ENCODE measurements at regions not wholly inside any gene's neighbourhood (a gene's known extent, or its start where the extent isn't known, plus 50 kb on each side); places are given as distances from the start of the nearest gene placed in this dataset.

DNA sequence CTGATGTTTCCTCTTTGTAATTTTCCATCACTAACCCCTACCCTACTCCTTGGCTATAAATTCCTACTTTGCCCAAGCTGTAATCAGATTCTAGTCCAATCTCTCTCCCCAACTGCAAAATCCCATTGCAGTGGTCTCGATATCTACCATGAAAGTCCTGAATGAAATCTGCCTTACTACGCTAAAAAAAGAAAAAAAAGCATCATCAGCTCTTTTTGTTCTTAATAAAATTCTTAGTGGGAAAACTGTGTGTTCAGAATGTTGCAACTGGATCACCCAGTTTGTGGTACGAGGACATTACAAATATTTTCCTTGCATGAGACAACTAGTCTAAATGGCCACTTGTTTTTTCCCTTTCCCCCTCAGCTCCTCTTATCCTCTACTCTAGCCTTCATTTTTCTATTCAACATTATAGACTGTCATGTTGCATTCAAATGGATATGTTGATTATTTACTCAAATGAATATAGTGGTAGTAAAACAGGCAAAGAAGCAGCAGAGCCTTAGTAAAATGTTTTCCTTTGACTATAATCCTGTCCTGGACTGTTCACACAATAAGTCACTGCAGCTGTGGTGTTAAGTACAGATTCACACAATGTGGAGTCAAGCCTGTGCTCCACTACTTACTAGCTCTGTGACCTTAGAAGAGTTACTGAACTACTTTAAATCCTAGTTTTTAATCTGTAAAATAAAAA lies 527.1 kb upstream of the MARCKS start:
- no peaks in the 10 kb centered on the region for H3K9me2 ChIP-seq
- no peaks in the 10 kb centered on the region for H3K36me3 ChIP-seq (replicated peaks in 1 of 2; ENCODE audit: control insufficient read depth in 1 of 2, insufficient read depth in 2 of 2, low read length in 1 of 2)
- no peak for TF ChIP-seq CHD2 (IDR thresholded peaks at IDR 0.05; ENCODE audit: low read length, partially characterized antibody)
- no peak for TF ChIP-seq FOXM1 (IDR thresholded peaks at IDR 0.05; ENCODE audit: low read depth)
- POLR2A ChIA-PET = no interaction called here
- H3K4me1 ChIP-seq (ENCODE audit: control insufficient read depth in 1 of 2, insufficient read depth in 2 of 2, low read depth in 1 of 2, low read length in 1 of 2) = peaks cover 0 to 5% of the 10 kb centered on the region in 2 experiments; a peak in 1 of 4 replicates
- no peaks in the 10 kb centered on the region for H3F3A ChIP-seq (replicated peaks; ENCODE audit: insufficient read depth)
- H4K20me1 ChIP-seq (ENCODE audit: insufficient read depth) = no peaks in the 10 kb centered on the region
- WGBS (ENCODE audit: low lambda C conversion rate) = 92% methylated on average over 3 of the region's 3 CpGs
- no peak overlapping the region for H2AFZ ChIP-seq (ENCODE audit: low read depth)
- H3K9me3 ChIP-seq = no peaks in the 10 kb centered on the region
- H3K4me2 ChIP-seq = no peak overlapping the region
- CTCF ChIA-PET = interaction anchor here (1.0 to 1.8 kb wide), 4 partner anchors 10 to 23 kb away, joined by 3 to 4 read pairs (median 4); no protein-coding TSS in a partner anchor
- H3K27ac ChIP-seq (ENCODE audit: low read depth in 2 of 2, low read length in 1 of 2) = no peak overlapping the region
- H3K4me3 ChIP-seq (ENCODE audit: low read depth in 2 of 2, low read length in 1 of 2) = no peak overlapping the region
- H3K27me3 ChIP-seq (ENCODE audit: insufficient read depth) = no peaks in the 10 kb centered on the region
- no peaks in the 10 kb centered on the region for H3K79me2 ChIP-seq (ENCODE audit: insufficient read depth)
- no peak for DNase-seq
- no peak overlapping the region for H3K9ac ChIP-seq

DNA sequence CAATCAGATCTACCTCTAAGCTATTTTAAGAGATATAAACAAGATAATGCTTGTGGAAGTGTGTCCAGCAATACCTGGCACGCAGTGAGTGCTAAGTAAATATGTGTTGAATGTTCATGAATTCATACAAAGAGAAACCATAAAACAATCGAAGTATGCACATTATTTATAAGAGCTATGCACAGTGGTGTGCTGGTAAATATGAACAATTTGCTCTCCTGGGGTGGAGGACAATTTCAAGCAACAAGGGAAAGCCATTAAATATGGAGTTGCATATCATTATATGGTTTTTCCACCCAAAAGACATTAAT lies 526.6 kb upstream of the MARCKS start:
- ChIA-PET POLR2A (no interaction called here), CTCF (interaction anchor here (0.7 to 1.4 kb wide), 4 partner anchors 10 to 157 kb away, joined by 3 to 4 read pairs (median 4); no protein-coding TSS in a partner anchor)
- Histone ChIP-seq H3K27ac (ENCODE audit: low read depth in 2 of 2, low read length in 1 of 2) (no peak overlapping the region), H2AFZ (ENCODE audit: low read depth) (no peak overlapping the region), H3K9me3 (no peaks in the 10 kb centered on the region), H3K27me3 (ENCODE audit: insufficient read depth) (no peaks in the 10 kb centered on the region), H3K79me2 (ENCODE audit: insufficient read depth) (no peaks in the 10 kb centered on the region), H3K4me2 (no peak overlapping the region), H3F3A (replicated peaks; ENCODE audit: insufficient read depth) (no peaks in the 10 kb centered on the region), H3K36me3 (replicated peaks in 1 of 2; ENCODE audit: control insufficient read depth in 1 of 2, insufficient read depth in 2 of 2, low read length in 1 of 2) (no peaks in the 10 kb centered on the region), H3K4me1 (ENCODE audit: control insufficient read depth in 1 of 2, insufficient read depth in 2 of 2, low read depth in 1 of 2, low read length in 1 of 2) (peaks cover 0 to 5% of the 10 kb centered on the region in 2 experiments; a peak in 1 of 4 replicates), H3K9me2 (no peaks in the 10 kb centered on the region), H3K9ac (no peak overlapping the region), H4K20me1 (ENCODE audit: insufficient read depth) (no peaks in the 10 kb centered on the region), H3K4me3 (ENCODE audit: low read depth in 2 of 2, low read length in 1 of 2) (no peak overlapping the region)
- TF ChIP-seq, protein P1, sequence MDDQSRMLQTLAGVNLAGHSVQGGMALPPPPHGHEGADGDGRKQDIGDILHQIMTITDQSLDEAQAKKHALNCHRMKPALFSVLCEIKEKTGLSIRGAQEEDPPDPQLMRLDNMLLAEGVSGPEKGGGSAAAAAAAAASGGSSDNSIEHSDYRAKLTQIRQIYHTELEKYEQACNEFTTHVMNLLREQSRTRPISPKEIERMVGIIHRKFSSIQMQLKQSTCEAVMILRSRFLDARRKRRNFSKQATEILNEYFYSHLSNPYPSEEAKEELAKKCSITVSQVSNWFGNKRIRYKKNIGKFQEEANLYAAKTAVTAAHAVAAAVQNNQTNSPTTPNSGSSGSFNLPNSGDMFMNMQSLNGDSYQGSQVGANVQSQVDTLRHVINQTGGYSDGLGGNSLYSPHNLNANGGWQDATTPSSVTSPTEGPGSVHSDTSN (IDR thresholded peaks at IDR 0.05) = no peak
- TF ChIP-seq NFIC (IDR thresholded peaks at IDR 0.05; ENCODE audit: borderline replicate concordance) (no peak), YY1 (IDR thresholded peaks at IDR 0.05; ENCODE audit: low read depth) (no peak), TAF1 (IDR thresholded peaks at IDR 0.05; ENCODE audit: borderline replicate concordance, low read depth, low read length) (no peak), JUND (IDR thresholded peaks at IDR 0.05) (no peak), CHD2 (IDR thresholded peaks at IDR 0.05; ENCODE audit: low read length, partially characterized antibody) (no peak), TEAD4 (IDR thresholded peaks at IDR 0.05; ENCODE audit: borderline replicate concordance, insufficient read depth) (no peak), MEF2A (IDR thresholded peaks at IDR 0.05; ENCODE audit: borderline replicate concordance, low read depth) (no peak), ELF1 (IDR thresholded peaks at IDR 0.05) (no peak), EP300 (IDR thresholded peaks at IDR 0.05; ENCODE audit: borderline replicate concordance in 1 of 2, low read depth in 1 of 2, low read length in 1 of 2) (no peak), NRF1 (IDR thresholded peaks at IDR 0.05; ENCODE audit: low read depth, low read length) (no peak), FOXM1 (IDR thresholded peaks at IDR 0.05; ENCODE audit: low read depth) (no peak), RXRA (IDR thresholded peaks at IDR 0.05; ENCODE audit: borderline replicate concordance, low read depth) (no peak), FOXJ3 (CRISPR knock-in tag; IDR thresholded peaks at IDR 0.05) (no peak), GATA2 (CRISPR knock-in tag; IDR thresholded peaks at IDR 0.05) (no peak)
- TF ChIP-seq, protein P2, sequence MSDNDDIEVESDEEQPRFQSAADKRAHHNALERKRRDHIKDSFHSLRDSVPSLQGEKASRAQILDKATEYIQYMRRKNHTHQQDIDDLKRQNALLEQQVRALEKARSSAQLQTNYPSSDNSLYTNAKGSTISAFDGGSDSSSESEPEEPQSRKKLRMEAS (IDR thresholded peaks at IDR 0.05; ENCODE audit: low read depth) = no peak
- TF ChIP-seq, protein P3, sequence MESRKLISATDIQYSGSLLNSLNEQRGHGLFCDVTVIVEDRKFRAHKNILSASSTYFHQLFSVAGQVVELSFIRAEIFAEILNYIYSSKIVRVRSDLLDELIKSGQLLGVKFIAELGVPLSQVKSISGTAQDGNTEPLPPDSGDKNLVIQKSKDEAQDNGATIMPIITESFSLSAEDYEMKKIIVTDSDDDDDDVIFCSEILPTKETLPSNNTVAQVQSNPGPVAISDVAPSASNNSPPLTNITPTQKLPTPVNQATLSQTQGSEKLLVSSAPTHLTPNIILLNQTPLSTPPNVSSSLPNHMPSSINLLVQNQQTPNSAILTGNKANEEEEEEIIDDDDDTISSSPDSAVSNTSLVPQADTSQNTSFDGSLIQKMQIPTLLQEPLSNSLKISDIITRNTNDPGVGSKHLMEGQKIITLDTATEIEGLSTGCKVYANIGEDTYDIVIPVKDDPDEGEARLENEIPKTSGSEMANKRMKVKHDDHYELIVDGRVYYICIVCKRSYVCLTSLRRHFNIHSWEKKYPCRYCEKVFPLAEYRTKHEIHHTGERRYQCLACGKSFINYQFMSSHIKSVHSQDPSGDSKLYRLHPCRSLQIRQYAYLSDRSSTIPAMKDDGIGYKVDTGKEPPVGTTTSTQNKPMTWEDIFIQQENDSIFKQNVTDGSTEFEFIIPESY (IDR thresholded peaks at IDR 0.05; ENCODE audit: borderline replicate concordance, low read depth) = no peak
- TF ChIP-seq, protein P4, sequence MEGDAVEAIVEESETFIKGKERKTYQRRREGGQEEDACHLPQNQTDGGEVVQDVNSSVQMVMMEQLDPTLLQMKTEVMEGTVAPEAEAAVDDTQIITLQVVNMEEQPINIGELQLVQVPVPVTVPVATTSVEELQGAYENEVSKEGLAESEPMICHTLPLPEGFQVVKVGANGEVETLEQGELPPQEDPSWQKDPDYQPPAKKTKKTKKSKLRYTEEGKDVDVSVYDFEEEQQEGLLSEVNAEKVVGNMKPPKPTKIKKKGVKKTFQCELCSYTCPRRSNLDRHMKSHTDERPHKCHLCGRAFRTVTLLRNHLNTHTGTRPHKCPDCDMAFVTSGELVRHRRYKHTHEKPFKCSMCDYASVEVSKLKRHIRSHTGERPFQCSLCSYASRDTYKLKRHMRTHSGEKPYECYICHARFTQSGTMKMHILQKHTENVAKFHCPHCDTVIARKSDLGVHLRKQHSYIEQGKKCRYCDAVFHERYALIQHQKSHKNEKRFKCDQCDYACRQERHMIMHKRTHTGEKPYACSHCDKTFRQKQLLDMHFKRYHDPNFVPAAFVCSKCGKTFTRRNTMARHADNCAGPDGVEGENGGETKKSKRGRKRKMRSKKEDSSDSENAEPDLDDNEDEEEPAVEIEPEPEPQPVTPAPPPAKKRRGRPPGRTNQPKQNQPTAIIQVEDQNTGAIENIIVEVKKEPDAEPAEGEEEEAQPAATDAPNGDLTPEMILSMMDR (IDR thresholded peaks at IDR 0.05) = no peak
- TF ChIP-seq, protein P5, sequence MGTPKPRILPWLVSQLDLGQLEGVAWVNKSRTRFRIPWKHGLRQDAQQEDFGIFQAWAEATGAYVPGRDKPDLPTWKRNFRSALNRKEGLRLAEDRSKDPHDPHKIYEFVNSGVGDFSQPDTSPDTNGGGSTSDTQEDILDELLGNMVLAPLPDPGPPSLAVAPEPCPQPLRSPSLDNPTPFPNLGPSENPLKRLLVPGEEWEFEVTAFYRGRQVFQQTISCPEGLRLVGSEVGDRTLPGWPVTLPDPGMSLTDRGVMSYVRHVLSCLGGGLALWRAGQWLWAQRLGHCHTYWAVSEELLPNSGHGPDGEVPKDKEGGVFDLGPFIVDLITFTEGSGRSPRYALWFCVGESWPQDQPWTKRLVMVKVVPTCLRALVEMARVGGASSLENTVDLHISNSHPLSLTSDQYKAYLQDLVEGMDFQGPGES (IDR thresholded peaks at IDR 0.05; ENCODE audit: low read depth, low read length) = no peak
- no peak for DNase-seq
- 83% methylated on average over 2 of the region's 2 CpGs for WGBS (ENCODE audit: low lambda C conversion rate)

Data from SK-N-SH (cell line).